ENCODE measurements at regions not wholly inside any gene's neighbourhood (a gene's known extent, or its start where the extent isn't known, plus 50 kb on each side); places are given as distances from the start of the nearest gene placed in this dataset.
"Not testable (repeated sequence)": the region's sequence is repeated elsewhere in the genome, so short reads cannot be mapped to it uniquely, and the experiment has no call there.

GRCh38 chrX:73943693-73944562 is 91.4 kb upstream of the XIST start:
- ATAC-seq (ENCODE audit: low read depth) (peak; percentile 98), DNase-seq (ENCODE audit: low spot score) (peak; percentile 70)
- no peak for TF ChIP-seq CTCF (IDR thresholded peaks at IDR 0.05; ENCODE audit: poor library complexity, severe bottlenecking)
- H3K27ac ChIP-seq (ENCODE audit: poor library complexity, severe bottlenecking), result peak overlapping the region; percentile 52
- H3K27me3 ChIP-seq (ENCODE audit: insufficient read depth, poor library complexity, severe bottlenecking), result no peaks in the 10 kb centered on the region
- peaks cover 11% of the 10 kb centered on the region for H3K36me3 ChIP-seq (ENCODE audit: low read depth)
- no peaks in the 10 kb centered on the region for H3K4me1 ChIP-seq (ENCODE audit: insufficient read depth, poor library complexity, severe bottlenecking)
- H3K4me3 ChIP-seq (ENCODE audit: severe bottlenecking), result peak overlapping the region; percentile 69
- no peaks in the 10 kb centered on the region for H3K9me3 ChIP-seq (ENCODE audit: severe bottlenecking)

- Histone ChIP-seq H3K9me3 (ENCODE audit: severe bottlenecking) (no peaks in the 10 kb centered on the region), H3K4me3 (ENCODE audit: severe bottlenecking) (no peak overlapping the region), H3K27ac (ENCODE audit: poor library complexity, severe bottlenecking) (no peak overlapping the region), H3K36me3 (ENCODE audit: low read depth) (no peaks in the 10 kb centered on the region), H3K4me1 (ENCODE audit: insufficient read depth, poor library complexity, severe bottlenecking) (no peaks in the 10 kb centered on the region), H3K27me3 (ENCODE audit: insufficient read depth, poor library complexity, severe bottlenecking) (no peaks in the 10 kb centered on the region)
- DNase-seq (ENCODE audit: low spot score) (no peak), ATAC-seq (ENCODE audit: low read depth) (no peak)
- no peak for TF ChIP-seq CTCF (IDR thresholded peaks at IDR 0.05; ENCODE audit: poor library complexity, severe bottlenecking)
Observed at GRCh38 chrX:73940893-73941470, 88.5 kb upstream of the XIST start.

GRCh38 chrX:73937843-73938242 is 85.3 kb upstream of the XIST start:
- not testable (repeated sequence) for H3K36me3 ChIP-seq (ENCODE audit: low read depth); H3K4me1 ChIP-seq (ENCODE audit: insufficient read depth, poor library complexity, severe bottlenecking); H3K27me3 ChIP-seq (ENCODE audit: insufficient read depth, poor library complexity, severe bottlenecking); DNase-seq (ENCODE audit: low spot score); H3K9me3 ChIP-seq (ENCODE audit: severe bottlenecking); ATAC-seq (ENCODE audit: low read depth); H3K27ac ChIP-seq (ENCODE audit: poor library complexity, severe bottlenecking); H3K4me3 ChIP-seq (ENCODE audit: severe bottlenecking)

GRCh38 chrX:73932522-73932921 is 80.0 kb upstream of the XIST start:
- no peak overlapping the region for H3K4me3 ChIP-seq (ENCODE audit: severe bottlenecking)
- DNase-seq (ENCODE audit: low spot score) (no peak), ATAC-seq (ENCODE audit: low read depth) (no peak)
- TF ChIP-seq CTCF (IDR thresholded peaks at IDR 0.05; ENCODE audit: poor library complexity, severe bottlenecking), result no peak
- H3K4me1 ChIP-seq (ENCODE audit: insufficient read depth, poor library complexity, severe bottlenecking), result no peaks in the 10 kb centered on the region
- no peaks in the 10 kb centered on the region for H3K36me3 ChIP-seq (ENCODE audit: low read depth)
- no peaks in the 10 kb centered on the region for H3K27me3 ChIP-seq (ENCODE audit: insufficient read depth, poor library complexity, severe bottlenecking)
- H3K9me3 ChIP-seq (ENCODE audit: severe bottlenecking), result no peaks in the 10 kb centered on the region
- no peak overlapping the region for H3K27ac ChIP-seq (ENCODE audit: poor library complexity, severe bottlenecking)

- ATAC-seq (ENCODE audit: low read depth) (peak; percentile 33; the same call in 1 of the 3 replicates), DNase-seq (ENCODE audit: low spot score) (no peak)
- H3K9me3 ChIP-seq (ENCODE audit: severe bottlenecking), result no peaks in the 10 kb centered on the region
- H3K4me1 ChIP-seq (ENCODE audit: insufficient read depth, poor library complexity, severe bottlenecking), result no peaks in the 10 kb centered on the region
- TF ChIP-seq CTCF (IDR thresholded peaks at IDR 0.05; ENCODE audit: poor library complexity, severe bottlenecking), result no peak
- no peak overlapping the region for H3K4me3 ChIP-seq (ENCODE audit: severe bottlenecking)
- no peak overlapping the region for H3K27ac ChIP-seq (ENCODE audit: poor library complexity, severe bottlenecking)
- no peaks in the 10 kb centered on the region for H3K27me3 ChIP-seq (ENCODE audit: insufficient read depth, poor library complexity, severe bottlenecking)
- H3K36me3 ChIP-seq (ENCODE audit: low read depth), result no peaks in the 10 kb centered on the region
Observed at GRCh38 chrX:73930300-73930699, 77.8 kb upstream of the XIST start.

All from RWPE2 (cell line).